OCI-LY3 (cell line): ENCODE measurements at regions not wholly inside any gene's neighbourhood (a gene's known extent, or its start where the extent isn't known, plus 50 kb on each side); places are given as distances from the start of the nearest gene placed in this dataset.
"Not testable (repeated sequence)": the region's sequence is repeated elsewhere in the genome, so short reads cannot be mapped to it uniquely, and the experiment has no call there.

Experiments
- H2AFZ ChIP-seq: fragments of 200-600, 300-600 bp; shearing (Covaris generic); 2 replicates; pipeline ENCODE4 v1.6.0; 2014; ENCODE audit warnings: antibody characterized with exemption, low read depth, low read length
- H3K27ac ChIP-seq: fragments of 200-600, 300-600 bp; sonication (generic); 2 replicates; pipeline ENCODE4 v1.5.1; 2014; ENCODE audit warnings: mild to moderate bottlenecking, low read length, moderate library complexity, mixed read lengths
- H3K27me3 ChIP-seq: fragments of 200-600, 300-600 bp; sonication (generic); 2 replicates; pipeline ENCODE4 v1.6.1; 2014; ENCODE audit warnings: low read depth, low read length, mixed read lengths
- H3K36me3 ChIP-seq: fragments of 200-600, 300-600 bp; sonication (generic); replicated peaks from 2 replicates; pipeline ENCODE3; 2014; ENCODE audit warnings: low read depth, low read length, mixed read lengths
- H3K4me1 ChIP-seq: fragments of 300-600, 200-600 bp; sonication (generic); 2 replicates; pipeline ENCODE4 v1.6.1; 2014; ENCODE audit warnings: low read length, mixed read lengths
- H3K4me2 ChIP-seq: fragments of 200-600, 300-600 bp; sonication (generic); 2 replicates; pipeline ENCODE4 v1.6.1; 2014; ENCODE audit warnings: low read length, mixed read lengths
- H3K4me3 ChIP-seq: fragments of 300-600, 200-600 bp; sonication (generic); 2 replicates; pipeline ENCODE4 v1.5.1; 2014; ENCODE audit warnings: antibody characterized with exemption, mild to moderate bottlenecking, low read length, moderate library complexity
- H3K79me2 ChIP-seq: fragments of 300-600, 200-600 bp; shearing (Covaris generic); 2 replicates; pipeline ENCODE4 v1.6.1; 2014; ENCODE audit warnings: mild to moderate bottlenecking, low read length, mixed read lengths
- H3K9ac ChIP-seq: fragments of 300-600, 200-600 bp; shearing (Covaris generic); 2 replicates; pipeline ENCODE4 v1.6.0; 2014; ENCODE audit warnings: mild to moderate bottlenecking, low read length, moderate library complexity
- H3K9me3 ChIP-seq: fragments of 200-600, 300-600 bp; shearing (Covaris generic); 2 replicates; pipeline ENCODE4 v1.6.1; 2014; ENCODE audit warnings: low read length, mixed read lengths; ENCODE audit not compliant: insufficient read depth
- H4K20me1 ChIP-seq: fragments of 200-600, 300-600 bp; sonication (generic); 2 replicates; pipeline ENCODE4 v1.6.1; 2016; ENCODE audit warnings: low read length, mixed read lengths; ENCODE audit not compliant: insufficient read depth
- EZH2phosphoT487 ChIP-seq: fragments of 200-600 bp; shearing (Covaris generic); IDR thresholded peaks from 2 replicates; pipeline ENCODE4 v1.6.1; 2018; ENCODE audit warnings: antibody characterized with exemption, mixed run types, low read depth
- TF ChIP-seq, protein P1 (sequence below): fragments of 200-600, 300-600 bp; sonication (generic); IDR thresholded peaks from 2 replicates; pipeline ENCODE4 v1.5.1; 2014; ENCODE audit warnings: antibody characterized with exemption, low read length, low read depth

DNA sequence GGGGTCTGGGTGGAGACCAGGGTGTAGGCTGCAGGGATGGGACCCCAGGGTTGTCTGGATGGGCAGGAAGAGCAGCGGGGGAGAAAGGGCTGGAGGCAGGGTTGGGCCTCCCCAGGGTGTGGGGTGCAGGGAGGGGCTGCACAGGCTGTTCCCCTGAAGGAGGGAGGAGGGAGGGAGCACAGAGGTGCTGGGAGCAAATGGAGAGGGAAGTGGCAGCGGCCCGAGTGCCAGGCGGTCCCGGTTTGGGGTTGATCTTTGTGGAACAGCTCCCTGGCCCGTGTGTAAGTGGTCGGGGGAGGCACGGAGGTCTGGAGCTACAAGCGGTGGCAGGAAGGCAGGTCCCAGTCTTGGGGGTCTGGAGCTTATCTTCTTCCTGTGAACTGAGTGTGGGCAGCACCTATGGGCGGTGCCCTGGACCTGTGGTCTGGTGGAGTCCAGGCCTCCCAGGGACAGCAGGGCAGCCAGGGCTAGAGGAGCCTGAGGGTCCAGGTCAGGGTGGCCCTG, 391.6 kb downstream of the TMEM121 start:
- H3K4me1 ChIP-seq = peaks cover 16% of the 10 kb centered on the region
- H3K4me2 ChIP-seq = peak overlapping the region; percentile 81
- peak overlapping the region; percentile 91 for H3K27ac ChIP-seq
- peak overlapping the region; percentile 95 for H3K4me3 ChIP-seq
- TF ChIP-seq, protein P1, sequence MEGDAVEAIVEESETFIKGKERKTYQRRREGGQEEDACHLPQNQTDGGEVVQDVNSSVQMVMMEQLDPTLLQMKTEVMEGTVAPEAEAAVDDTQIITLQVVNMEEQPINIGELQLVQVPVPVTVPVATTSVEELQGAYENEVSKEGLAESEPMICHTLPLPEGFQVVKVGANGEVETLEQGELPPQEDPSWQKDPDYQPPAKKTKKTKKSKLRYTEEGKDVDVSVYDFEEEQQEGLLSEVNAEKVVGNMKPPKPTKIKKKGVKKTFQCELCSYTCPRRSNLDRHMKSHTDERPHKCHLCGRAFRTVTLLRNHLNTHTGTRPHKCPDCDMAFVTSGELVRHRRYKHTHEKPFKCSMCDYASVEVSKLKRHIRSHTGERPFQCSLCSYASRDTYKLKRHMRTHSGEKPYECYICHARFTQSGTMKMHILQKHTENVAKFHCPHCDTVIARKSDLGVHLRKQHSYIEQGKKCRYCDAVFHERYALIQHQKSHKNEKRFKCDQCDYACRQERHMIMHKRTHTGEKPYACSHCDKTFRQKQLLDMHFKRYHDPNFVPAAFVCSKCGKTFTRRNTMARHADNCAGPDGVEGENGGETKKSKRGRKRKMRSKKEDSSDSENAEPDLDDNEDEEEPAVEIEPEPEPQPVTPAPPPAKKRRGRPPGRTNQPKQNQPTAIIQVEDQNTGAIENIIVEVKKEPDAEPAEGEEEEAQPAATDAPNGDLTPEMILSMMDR = no peak
- TF ChIP-seq EZH2phosphoT487 = no peak
- no peak overlapping the region for H2AFZ ChIP-seq
- H3K27me3 ChIP-seq = no peaks in the 10 kb centered on the region
- H3K36me3 ChIP-seq = peaks cover 27% of the 10 kb centered on the region
- peaks cover 65% of the 10 kb centered on the region for H3K79me2 ChIP-seq
- H4K20me1 ChIP-seq = peaks cover 24% of the 10 kb centered on the region
- no peaks in the 10 kb centered on the region for H3K9me3 ChIP-seq
- H3K9ac ChIP-seq = peak overlapping the region; percentile 99

DNA sequence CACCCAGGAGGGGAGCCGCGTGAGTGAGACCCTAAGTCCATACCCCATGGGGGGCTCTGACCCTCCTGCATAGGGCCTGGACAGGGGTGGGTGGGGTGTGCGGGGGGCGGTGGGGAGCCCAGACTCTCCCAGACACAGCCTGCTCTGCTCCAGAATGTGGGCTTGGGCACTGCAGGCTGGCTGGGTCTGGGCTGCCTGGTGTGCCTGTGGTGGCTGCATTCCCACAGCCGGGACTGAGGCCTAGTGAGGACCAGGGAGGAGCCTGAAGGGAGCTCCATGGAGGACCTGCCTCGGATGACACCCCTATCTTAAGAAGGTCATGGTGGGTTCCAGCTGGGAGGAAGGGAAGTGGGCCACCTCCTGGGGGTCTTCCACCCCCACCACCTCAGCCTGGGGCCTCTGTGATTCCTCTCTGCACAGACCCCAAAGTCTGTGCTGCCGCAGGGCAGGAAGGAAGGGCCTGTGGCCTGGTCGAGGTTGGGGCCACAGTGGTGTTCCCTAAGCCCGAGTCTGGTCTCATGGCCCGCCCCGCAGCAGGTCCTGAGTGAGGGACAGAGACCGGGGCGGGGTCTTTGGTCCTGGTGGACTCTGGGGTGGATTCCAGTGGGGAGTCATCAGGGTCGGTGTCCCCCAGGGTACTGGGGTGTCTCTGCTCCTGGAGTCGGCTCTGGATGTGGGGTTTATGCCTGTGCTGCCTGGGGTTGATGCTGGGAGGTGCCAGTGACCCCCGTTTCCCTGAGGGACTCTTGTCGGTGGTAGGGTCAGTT, 392.3 kb downstream of the TMEM121 start:
- Histone ChIP-seq H3K27me3 (no peaks in the 10 kb centered on the region), H3K9ac (peak overlapping the region; percentile 99), H3K4me3 (peak overlapping the region; percentile 95), H3K4me1 (peaks cover 16% of the 10 kb centered on the region), H4K20me1 (peaks cover 26% of the 10 kb centered on the region), H3K4me2 (peak overlapping the region; percentile 84), H2AFZ (no peak overlapping the region), H3K9me3 (no peaks in the 10 kb centered on the region), H3K36me3 (peaks cover 27% of the 10 kb centered on the region), H3K27ac (peak overlapping the region; percentile 91), H3K79me2 (peaks cover 70% of the 10 kb centered on the region)
- TF ChIP-seq EZH2phosphoT487 = no peak
- TF ChIP-seq, protein P1 = no peak

DNA sequence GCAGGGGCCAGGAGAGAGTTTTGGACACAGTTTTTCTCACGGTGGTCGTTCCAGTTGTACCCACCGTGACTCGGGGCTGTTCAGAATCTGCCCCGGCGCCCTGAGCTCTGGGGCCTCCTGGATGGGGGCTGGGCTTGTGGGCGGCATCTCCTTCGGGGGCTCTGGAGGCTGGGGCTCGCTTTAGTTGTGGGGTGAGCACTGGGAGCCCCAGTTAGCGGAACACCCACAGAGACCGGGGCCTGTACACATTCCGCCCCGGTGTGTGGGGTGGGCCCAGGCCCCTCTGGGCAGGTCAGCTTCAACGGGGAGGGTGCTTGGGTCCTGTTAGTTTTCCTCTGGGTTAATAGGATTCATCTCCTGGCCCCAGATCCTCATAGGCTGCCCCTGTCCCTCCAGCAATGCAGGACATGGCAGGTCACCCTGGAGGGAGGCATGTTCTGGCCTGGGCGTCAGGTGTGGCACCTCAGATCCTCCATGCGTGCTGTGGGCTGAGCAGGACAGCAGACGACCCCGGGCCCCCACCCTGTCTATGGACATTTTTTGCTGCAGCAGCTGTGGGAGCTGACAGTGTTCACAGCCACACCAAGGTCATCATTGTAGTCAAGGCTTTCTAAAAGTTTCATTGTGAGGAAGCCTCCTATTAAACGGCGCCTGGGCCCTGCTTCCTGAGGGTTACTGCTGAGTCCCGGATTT, 393.2 kb downstream of the TMEM121 start:
- Histone ChIP-seq H3K9ac (peak overlapping the region; percentile 99), H3K4me3 (peak overlapping the region; percentile 95)

DNA sequence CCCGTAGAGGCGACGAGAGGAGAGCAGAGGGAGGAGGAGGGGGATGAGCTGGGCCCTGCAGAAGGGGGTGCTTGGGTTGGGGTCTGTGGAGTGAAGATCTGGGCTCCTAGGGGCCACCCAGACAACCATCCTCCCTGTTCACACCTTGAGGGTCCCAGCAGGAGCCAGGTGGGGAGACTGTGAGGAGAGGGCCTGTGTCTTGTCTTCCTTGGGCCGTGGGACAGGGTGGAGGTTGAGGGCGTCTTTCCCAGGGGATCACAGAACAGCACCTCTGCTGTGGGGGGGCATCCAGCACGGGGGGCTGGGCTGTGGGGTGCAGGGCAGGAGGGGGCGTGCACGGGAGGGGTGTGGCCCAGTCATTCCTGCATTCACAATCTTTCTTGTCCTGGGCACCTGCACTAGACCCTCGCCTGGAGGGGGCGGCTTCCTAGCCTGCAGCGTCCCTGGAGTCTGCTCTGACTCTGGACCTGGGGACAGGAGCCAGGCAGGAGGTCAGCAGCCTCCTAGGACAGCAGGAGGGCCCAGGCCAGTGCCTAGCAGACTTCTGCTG, 393.8 kb downstream of the TMEM121 start:
- not testable (repeated sequence) for H3K9me3 ChIP-seq
- H3K4me3 ChIP-seq = peak overlapping the region; percentile 95
- peak overlapping the region; percentile 91 for H3K27ac ChIP-seq

More for the DNA sequence above, 393.2 kb downstream of the TMEM121 start:
- peaks cover 16% of the 10 kb centered on the region for H3K4me1 ChIP-seq
- H3K9me3 ChIP-seq = no peaks in the 10 kb centered on the region
- H3K36me3 ChIP-seq = peaks cover 27% of the 10 kb centered on the region
- peaks cover 77% of the 10 kb centered on the region for H3K79me2 ChIP-seq
- peaks cover 34% of the 10 kb centered on the region for H4K20me1 ChIP-seq
- H3K4me2 ChIP-seq = peak overlapping the region; percentile 84
- TF ChIP-seq, protein P1 = no peak
- TF ChIP-seq EZH2phosphoT487 = no peak
- H2AFZ ChIP-seq = no peak overlapping the region
- H3K27ac ChIP-seq = peak overlapping the region; percentile 91
- H3K27me3 ChIP-seq = no peaks in the 10 kb centered on the region

DNA sequence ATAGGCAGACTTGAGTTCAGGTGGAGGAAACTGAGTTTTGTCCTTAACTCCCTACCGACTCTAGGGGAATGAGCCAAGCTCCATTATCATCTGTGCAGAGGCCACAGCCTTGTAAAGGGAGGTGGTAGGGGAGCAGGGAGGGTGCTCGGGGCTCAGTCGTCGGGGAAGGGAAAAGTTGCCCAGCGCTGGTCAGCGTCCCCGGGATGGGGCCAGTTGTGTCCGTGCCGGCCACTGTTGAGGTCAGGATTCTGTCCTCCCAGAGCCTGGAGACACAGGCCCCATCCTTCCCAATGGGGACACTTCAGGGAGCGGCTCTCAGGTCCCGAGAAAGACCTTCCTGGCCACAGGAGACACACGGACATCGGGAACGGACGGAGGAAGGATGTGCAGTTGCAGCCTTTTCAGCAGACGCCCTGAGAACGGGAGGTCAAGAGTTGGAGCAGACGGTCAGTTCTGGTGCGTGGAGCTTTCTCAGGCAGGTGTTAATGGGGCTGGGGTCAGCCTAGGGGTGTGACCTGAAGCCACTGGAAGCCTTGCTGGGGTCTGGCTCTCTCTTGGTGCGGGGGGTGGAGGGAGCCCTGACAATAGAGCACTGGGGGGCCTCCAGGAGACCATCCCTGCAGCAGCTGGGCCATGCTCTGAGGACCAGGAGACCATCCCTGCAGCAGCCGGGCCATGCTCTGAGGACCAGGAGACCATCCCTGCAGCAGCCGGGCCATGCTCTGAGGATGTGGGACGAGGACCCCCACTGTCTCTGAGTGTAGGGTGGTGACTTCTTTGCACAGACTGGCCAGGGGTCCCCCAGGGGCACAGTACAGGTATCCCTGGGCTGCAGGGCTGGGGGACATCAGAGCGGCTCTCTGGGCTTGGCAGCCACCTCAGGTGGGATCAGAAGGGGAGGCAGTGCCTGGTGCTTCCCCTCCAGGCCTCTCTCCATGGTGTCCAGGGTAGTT, 394.7 kb downstream of the TMEM121 start:
- Histone ChIP-seq H3K27ac (peak overlapping the region; percentile 91), H3K4me3 (peak overlapping the region; percentile 95), H3K4me1 (peaks cover 16% of the 10 kb centered on the region), H4K20me1 (peaks cover 34% of the 10 kb centered on the region), H3K36me3 (peaks cover 27% of the 10 kb centered on the region), H3K4me2 (peak overlapping the region; percentile 84), H3K9ac (peak overlapping the region; percentile 99), H3K79me2 (peaks cover 77% of the 10 kb centered on the region)
- not testable (repeated sequence) for H2AFZ ChIP-seq, H3K9me3 ChIP-seq, H3K27me3 ChIP-seq

More for the DNA sequence above, 393.8 kb downstream of the TMEM121 start:
- Histone ChIP-seq H3K36me3 (peaks cover 27% of the 10 kb centered on the region), H4K20me1 (peaks cover 34% of the 10 kb centered on the region), H3K9ac (peak overlapping the region; percentile 99), H3K4me1 (peaks cover 16% of the 10 kb centered on the region), H3K4me2 (peak overlapping the region; percentile 84), H3K79me2 (peaks cover 77% of the 10 kb centered on the region)
- not testable (repeated sequence) for H3K27me3 ChIP-seq, H2AFZ ChIP-seq

DNA sequence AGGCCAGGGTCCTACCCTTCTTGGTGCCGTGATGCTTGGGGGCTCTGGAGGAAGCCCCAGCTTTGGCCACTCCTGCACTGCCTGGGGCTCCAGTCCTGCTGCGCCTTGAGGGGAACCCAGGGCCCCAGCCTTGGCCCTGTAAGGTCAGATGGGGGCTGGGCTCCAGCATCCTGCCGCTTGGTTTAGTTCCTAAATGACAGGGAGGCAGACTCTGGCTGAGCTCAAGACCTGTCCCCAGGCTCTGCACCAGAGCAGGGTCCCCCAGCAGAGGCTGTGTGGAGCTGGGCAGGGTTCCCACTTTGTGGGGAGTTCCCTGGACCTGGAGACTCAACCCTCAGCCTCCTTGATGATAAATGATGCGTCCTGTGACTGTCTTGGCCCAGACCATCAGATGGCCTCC, 395.4 kb downstream of the TMEM121 start:
- peak overlapping the region; percentile 95 for H3K4me3 ChIP-seq
- peaks cover 34% of the 10 kb centered on the region for H4K20me1 ChIP-seq
- peak overlapping the region; percentile 84 for H3K4me2 ChIP-seq
- not testable (repeated sequence) for H3K9me3 ChIP-seq, H3K27me3 ChIP-seq, H2AFZ ChIP-seq
- H3K79me2 ChIP-seq = peaks cover 75% of the 10 kb centered on the region
- H3K27ac ChIP-seq = peak overlapping the region; percentile 91
- peaks cover 27% of the 10 kb centered on the region for H3K36me3 ChIP-seq
- peak overlapping the region; percentile 99 for H3K9ac ChIP-seq
- peaks cover 16% of the 10 kb centered on the region for H3K4me1 ChIP-seq
